ENCODE measurements at regions not wholly inside any gene's neighbourhood (a gene's known extent, or its start where the extent isn't known, plus 50 kb on each side); places are given as distances from the start of the nearest gene placed in this dataset.
"Not testable (repeated sequence)": the region's sequence is repeated elsewhere in the genome, so short reads cannot be mapped to it uniquely, and the experiment has no call there.

DNA sequence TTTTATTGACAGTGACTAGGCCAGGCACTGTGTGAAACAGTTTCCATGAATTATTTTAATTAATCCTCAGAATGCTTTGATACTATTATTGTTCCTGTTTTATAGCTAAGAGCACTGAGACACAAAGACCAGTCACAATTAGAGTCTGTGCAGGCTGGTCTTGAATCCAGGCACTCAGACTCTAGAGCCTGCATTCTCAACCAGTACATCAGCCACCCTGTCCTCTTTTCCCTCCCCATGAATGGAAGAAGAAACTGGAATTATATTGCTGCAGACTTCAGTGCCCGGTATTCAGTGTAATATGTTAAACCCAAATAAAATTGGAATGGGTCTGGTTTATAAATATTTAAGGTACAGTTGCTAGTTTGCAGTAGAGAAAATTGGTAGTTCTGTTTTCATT lies 303.0 kb upstream of the RGS6 start:
- no peak overlapping the region for H3K4me3 ChIP-seq
- intact Hi-C loops (cut with DNase I), result no loop called here
- no peaks in the 10 kb centered on the region for H3K27me3 ChIP-seq (ENCODE audit: low read depth)
- H3K36me3 ChIP-seq, result peaks cover 12% of the 10 kb centered on the region
- H3K4me1 ChIP-seq, result no peaks in the 10 kb centered on the region
- no peak for DNase-seq
- TF ChIP-seq, protein P1, sequence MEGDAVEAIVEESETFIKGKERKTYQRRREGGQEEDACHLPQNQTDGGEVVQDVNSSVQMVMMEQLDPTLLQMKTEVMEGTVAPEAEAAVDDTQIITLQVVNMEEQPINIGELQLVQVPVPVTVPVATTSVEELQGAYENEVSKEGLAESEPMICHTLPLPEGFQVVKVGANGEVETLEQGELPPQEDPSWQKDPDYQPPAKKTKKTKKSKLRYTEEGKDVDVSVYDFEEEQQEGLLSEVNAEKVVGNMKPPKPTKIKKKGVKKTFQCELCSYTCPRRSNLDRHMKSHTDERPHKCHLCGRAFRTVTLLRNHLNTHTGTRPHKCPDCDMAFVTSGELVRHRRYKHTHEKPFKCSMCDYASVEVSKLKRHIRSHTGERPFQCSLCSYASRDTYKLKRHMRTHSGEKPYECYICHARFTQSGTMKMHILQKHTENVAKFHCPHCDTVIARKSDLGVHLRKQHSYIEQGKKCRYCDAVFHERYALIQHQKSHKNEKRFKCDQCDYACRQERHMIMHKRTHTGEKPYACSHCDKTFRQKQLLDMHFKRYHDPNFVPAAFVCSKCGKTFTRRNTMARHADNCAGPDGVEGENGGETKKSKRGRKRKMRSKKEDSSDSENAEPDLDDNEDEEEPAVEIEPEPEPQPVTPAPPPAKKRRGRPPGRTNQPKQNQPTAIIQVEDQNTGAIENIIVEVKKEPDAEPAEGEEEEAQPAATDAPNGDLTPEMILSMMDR (IDR thresholded peaks at IDR 0.05), result no peak
- H3K27ac ChIP-seq, result no peak overlapping the region
- H3K9me3 ChIP-seq, result no peaks in the 10 kb centered on the region
- ATAC-seq, result no peak

DNA sequence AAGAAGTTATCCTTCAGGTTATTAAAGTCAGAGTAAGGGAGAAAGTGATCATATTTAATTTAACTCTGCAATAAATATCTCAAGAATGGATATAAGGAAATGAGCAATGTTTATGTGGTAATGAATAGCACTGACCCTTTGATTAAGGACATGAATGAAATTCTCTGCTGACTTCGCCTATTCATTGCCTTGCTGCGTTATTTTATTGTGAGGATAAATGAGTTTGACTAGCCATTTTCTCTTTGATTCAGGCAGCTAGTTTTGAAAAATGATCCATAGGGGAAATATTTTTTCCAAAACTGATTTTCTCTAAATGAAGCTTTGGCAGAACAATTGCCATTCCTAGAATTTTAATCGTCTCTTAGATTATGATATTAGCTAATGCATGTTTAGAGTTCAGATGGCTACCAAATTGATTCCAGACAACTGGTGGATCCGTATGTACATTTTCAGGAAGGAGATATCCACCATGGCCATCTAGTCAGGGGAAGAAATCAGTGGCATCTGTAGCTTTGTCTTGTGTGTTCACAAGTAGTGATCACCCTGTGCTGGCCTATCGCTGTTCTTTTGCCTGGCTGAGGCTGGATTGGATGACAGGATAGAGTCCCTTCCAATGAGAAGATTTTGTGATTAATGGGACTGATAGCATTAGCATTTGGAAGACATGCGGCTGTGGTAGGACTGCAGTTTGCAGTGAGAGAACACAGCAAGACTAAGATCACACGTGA lies 302.3 kb upstream of the RGS6 start:
- Histone ChIP-seq H3K9me3 (no peaks in the 10 kb centered on the region), H3K4me1 (no peaks in the 10 kb centered on the region), H3K27me3 (ENCODE audit: low read depth) (no peaks in the 10 kb centered on the region), H3K4me3 (no peak overlapping the region), H3K36me3 (peaks cover 5% of the 10 kb centered on the region), H3K27ac (no peak overlapping the region)
- intact Hi-C loops (cut with DNase I), result no loop called here
- TF ChIP-seq, protein P1 (IDR thresholded peaks at IDR 0.05), result no peak
- DNase-seq (no peak), ATAC-seq (no peak)

DNA sequence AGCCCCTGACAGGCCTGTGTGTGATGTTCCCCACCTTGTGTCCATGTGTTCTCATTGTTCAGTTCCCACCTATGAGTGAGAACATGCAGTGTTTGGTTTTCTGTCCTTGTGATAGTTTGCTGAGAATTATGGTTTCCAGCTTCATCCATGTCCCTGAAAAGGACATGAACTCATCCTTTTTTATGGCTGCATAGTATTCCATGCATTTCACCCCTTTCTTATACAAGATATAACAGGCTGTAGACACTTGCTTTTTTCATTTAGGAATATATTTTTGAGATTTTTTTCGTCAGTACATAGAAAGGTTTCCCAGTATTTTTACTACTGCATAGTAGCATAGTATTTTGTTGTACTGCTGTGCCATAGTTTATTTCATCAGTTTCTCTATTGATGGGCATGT lies 301.2 kb upstream of the RGS6 start:
- H3K36me3 ChIP-seq; intact Hi-C loops (cut with DNase I): not testable (repeated sequence)

DNA sequence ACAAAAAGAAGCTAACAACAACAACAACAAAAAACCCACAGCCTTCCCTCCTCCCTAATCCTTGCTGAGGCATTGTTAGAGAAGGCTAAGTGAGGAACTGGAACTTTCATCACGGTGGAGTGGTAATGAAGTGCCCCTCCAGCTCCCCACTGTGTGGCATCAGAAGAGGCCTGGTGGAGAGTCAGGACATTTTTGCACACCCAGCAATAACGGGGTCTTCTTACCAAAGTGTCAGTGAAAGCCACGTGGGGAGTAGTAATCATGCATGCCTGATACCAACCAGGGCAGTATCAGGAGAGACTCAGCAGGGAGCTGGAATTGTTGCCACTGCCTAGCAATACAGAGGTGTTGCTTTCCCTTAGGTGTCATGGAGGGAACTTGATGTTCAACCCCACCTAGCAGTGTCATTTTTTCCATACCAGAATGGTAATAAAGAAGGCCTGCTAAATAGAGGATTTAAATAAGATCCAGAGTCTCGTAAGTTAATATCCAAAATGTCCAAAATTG lies 299.7 kb upstream of the RGS6 start:
- Histone ChIP-seq H3K9me3 (no peaks in the 10 kb centered on the region), H3K27ac (no peak overlapping the region), H3K27me3 (ENCODE audit: low read depth) (no peaks in the 10 kb centered on the region), H3K4me3 (no peak overlapping the region), H3K36me3 (no peaks in the 10 kb centered on the region), H3K4me1 (no peaks in the 10 kb centered on the region)
- no peak for ATAC-seq
- TF ChIP-seq, protein P1 (IDR thresholded peaks at IDR 0.05), result no peak
- intact Hi-C loops (cut with DNase I), result no loop called here
- no peak for DNase-seq

More for the DNA sequence above, 301.2 kb upstream of the RGS6 start:
- H3K4me3 ChIP-seq; ATAC-seq; DNase-seq; H3K27ac ChIP-seq; H3K4me1 ChIP-seq; H3K27me3 ChIP-seq (ENCODE audit: low read depth); H3K9me3 ChIP-seq: not testable (repeated sequence)

DNA sequence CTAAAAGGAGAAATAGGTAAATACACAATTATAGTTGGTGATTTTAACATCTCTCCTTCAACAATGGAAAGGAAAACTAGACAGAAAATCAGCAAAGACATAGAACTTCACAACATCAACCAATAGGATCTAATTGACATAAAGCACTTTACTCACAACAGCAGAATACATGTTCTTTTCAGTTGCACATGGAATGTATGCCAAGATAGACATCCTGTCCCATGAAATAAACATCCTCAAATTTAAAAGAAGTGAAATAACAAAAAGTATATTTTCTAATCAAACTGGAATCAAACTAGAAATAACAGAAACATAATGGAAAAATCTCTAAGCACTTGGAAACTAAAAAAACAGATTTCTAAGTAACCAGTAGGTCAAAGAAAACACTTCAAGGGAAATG lies 296.2 kb upstream of the RGS6 start:
- Histone ChIP-seq H3K9me3 (no peaks in the 10 kb centered on the region), H3K4me1 (no peaks in the 10 kb centered on the region), H3K27me3 (ENCODE audit: low read depth) (no peaks in the 10 kb centered on the region), H3K4me3 (no peak overlapping the region), H3K36me3 (no peaks in the 10 kb centered on the region), H3K27ac (no peak overlapping the region)
- TF ChIP-seq, protein P1 (IDR thresholded peaks at IDR 0.05), result no peak
- ATAC-seq (no peak), DNase-seq (no peak)
- intact Hi-C loops (cut with DNase I), result no loop called here

DNA sequence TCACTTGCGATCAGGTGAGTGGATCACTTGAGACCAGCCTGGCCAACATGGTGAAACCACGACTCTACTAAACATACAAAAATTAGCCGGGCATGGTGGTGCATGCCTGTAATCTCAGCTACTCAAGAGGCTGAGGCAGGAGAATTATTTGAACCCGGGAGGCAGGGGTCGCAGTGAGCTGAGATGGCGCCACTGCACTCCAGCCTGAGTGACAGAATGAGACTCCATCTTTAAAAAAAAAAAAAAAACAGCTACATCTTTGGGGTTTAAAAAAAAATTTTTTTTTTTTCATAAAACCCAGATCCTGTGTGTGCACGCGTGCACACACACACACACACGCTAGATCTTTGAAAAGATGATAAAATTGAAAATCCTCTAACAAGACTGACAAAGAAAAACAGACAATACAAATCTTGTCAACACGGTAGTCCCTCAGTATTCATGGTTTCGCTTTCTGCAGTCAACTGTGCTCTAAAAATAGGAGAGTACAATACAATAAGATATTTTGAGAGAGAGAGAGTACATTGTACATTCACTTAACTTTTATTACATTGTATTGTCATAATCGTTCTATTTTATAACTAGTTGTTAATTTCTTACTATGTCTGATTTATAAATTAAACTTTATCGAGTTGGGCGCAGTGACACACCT lies 295.3 kb upstream of the RGS6 start:
- TF ChIP-seq, protein P1 (IDR thresholded peaks at IDR 0.05), result no peak
- H3K36me3 ChIP-seq, result no peaks in the 10 kb centered on the region
- H3K9me3 ChIP-seq, result no peaks in the 10 kb centered on the region
- ATAC-seq (no peak), DNase-seq (no peak)
- H3K27me3 ChIP-seq (ENCODE audit: low read depth), result no peaks in the 10 kb centered on the region
- H3K27ac ChIP-seq, result no peak overlapping the region
- H3K4me3 ChIP-seq, result no peak overlapping the region
- no peaks in the 10 kb centered on the region for H3K4me1 ChIP-seq
- intact Hi-C loops (cut with DNase I), result no loop called here
